ENCODE measurements at regions not wholly inside any gene's neighbourhood (a gene's known extent, or its start where the extent isn't known, plus 50 kb on each side); places are given as distances from the start of the nearest gene placed in this dataset.
"Not testable (repeated sequence)": the region's sequence is repeated elsewhere in the genome, so short reads cannot be mapped to it uniquely, and the experiment has no call there.

GRCh38 chr11:93063086-93063485, 93.6 kb downstream of the MTNR1B start:
- H3K4me3 ChIP-seq (ENCODE audit: control insufficient read depth in 2 of 3, extremely low read depth in 1 of 3, insufficient read depth in 2 of 3, low read depth in 1 of 3, low read length in 3 of 3) = no peak overlapping the region
- FAIRE-seq = no peak
- H3K27ac ChIP-seq (ENCODE audit: control insufficient read depth, insufficient read depth, low read length) = no peak overlapping the region
- H3K9ac ChIP-seq (ENCODE audit: control insufficient read depth, extremely low read depth, insufficient read depth, low read length) = no peak overlapping the region
- TF ChIP-seq CTCF (optimal IDR thresholded peaks at IDR 0.05 in 1 of 3, IDR thresholded peaks at IDR 0.05 in 1 of 3, conservative IDR thresholded peaks at IDR 0.05 in 1 of 3; ENCODE audit: extremely low read depth in 1 of 3, insufficient read depth in 2 of 3, low read length in 3 of 3) (no peak), EZH2 (IDR thresholded peaks at IDR 0.05; ENCODE audit: low read length) (no peak)
- no peaks in the 10 kb centered on the region for H3K9me1 ChIP-seq (ENCODE audit: control insufficient read depth, extremely low read depth, insufficient read depth, low read length)
- no peaks in the 10 kb centered on the region for H3K4me1 ChIP-seq (ENCODE audit: control insufficient read depth, extremely low read depth, insufficient read depth, low read length)
- DNase-seq (ENCODE audit: low read depth, low spot score) = no peak
- H3K79me2 ChIP-seq (ENCODE audit: control insufficient read depth, insufficient read depth, low read length) = no peaks in the 10 kb centered on the region
- H4K20me1 ChIP-seq (ENCODE audit: control insufficient read depth, extremely low read depth, insufficient read depth, low read length) = no peaks in the 10 kb centered on the region
- no peak overlapping the region for H3K4me2 ChIP-seq (ENCODE audit: control insufficient read depth, extremely low read depth, insufficient read depth, low read depth, low read length)
- dilution Hi-C loops (cut with MboI; ENCODE audit: extremely low pct_ligation_motif_present, low sequenced_read_pairs) = no loop called here
- no peak overlapping the region for H2AFZ ChIP-seq (ENCODE audit: control insufficient read depth, low read length)
- no peaks in the 10 kb centered on the region for H3K9me3 ChIP-seq (ENCODE audit: control insufficient read depth, low read depth, low read length)
- H3K27me3 ChIP-seq (ENCODE audit: control insufficient read depth, extremely low read depth, insufficient read depth, low read length) = no peaks in the 10 kb centered on the region
- H3K36me3 ChIP-seq (ENCODE audit: control insufficient read depth in 2 of 2, extremely low read depth in 1 of 2, insufficient read depth in 2 of 2, low read length in 2 of 2) = no peaks in the 10 kb centered on the region

GRCh38 chr11:93065074-93065674, 95.7 kb downstream of the MTNR1B start:
- H3K4me3 ChIP-seq (ENCODE audit: control insufficient read depth in 2 of 3, extremely low read depth in 1 of 3, insufficient read depth in 2 of 3, low read depth in 1 of 3, low read length in 3 of 3); H3K4me1 ChIP-seq (ENCODE audit: control insufficient read depth, extremely low read depth, insufficient read depth, low read length); H3K27ac ChIP-seq (ENCODE audit: control insufficient read depth, insufficient read depth, low read length); H4K20me1 ChIP-seq (ENCODE audit: control insufficient read depth, extremely low read depth, insufficient read depth, low read length); dilution Hi-C loops (cut with MboI; ENCODE audit: extremely low pct_ligation_motif_present, low sequenced_read_pairs); DNase-seq (ENCODE audit: low read depth, low spot score); H3K9ac ChIP-seq (ENCODE audit: control insufficient read depth, extremely low read depth, insufficient read depth, low read length); H3K9me3 ChIP-seq (ENCODE audit: control insufficient read depth, low read depth, low read length); H2AFZ ChIP-seq (ENCODE audit: control insufficient read depth, low read length); H3K36me3 ChIP-seq (ENCODE audit: control insufficient read depth in 2 of 2, extremely low read depth in 1 of 2, insufficient read depth in 2 of 2, low read length in 2 of 2); H3K4me2 ChIP-seq (ENCODE audit: control insufficient read depth, extremely low read depth, insufficient read depth, low read depth, low read length); H3K79me2 ChIP-seq (ENCODE audit: control insufficient read depth, insufficient read depth, low read length); H3K27me3 ChIP-seq (ENCODE audit: control insufficient read depth, extremely low read depth, insufficient read depth, low read length); H3K9me1 ChIP-seq (ENCODE audit: control insufficient read depth, extremely low read depth, insufficient read depth, low read length): not testable (repeated sequence)
- peak; percentile 52 for FAIRE-seq
- TF ChIP-seq CTCF (optimal IDR thresholded peaks at IDR 0.05 in 1 of 3, IDR thresholded peaks at IDR 0.05 in 1 of 3, conservative IDR thresholded peaks at IDR 0.05 in 1 of 3; ENCODE audit: extremely low read depth in 1 of 3, insufficient read depth in 2 of 3, low read length in 3 of 3) = peak; percentile 21 to 58 (median 38)
